ENCODE measurements at regions not wholly inside any gene's neighbourhood (a gene's known extent, or its start where the extent isn't known, plus 50 kb on each side); places are given as distances from the start of the nearest gene placed in this dataset.

DNA sequence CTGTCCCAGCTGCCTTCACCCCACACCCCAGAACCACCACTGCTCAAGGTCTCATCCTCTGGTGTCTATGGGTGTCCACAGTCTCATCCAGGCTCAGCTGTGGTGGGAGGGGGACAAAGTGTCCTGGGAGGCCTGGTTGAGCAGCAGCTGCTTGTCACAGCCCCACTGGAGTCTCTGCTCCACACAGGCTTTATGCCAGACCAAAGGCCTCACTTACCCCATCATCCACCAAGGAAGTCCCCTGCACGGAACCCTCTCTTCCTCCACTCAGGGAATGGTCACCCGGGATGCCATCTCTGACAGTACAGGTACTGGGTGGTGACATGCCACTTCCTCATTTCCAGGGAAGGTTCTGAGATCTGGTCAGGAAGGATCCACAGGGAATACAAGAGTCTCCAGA lies 925.4 kb upstream of the ZNF722 start:
- TF ChIP-seq, protein P1, sequence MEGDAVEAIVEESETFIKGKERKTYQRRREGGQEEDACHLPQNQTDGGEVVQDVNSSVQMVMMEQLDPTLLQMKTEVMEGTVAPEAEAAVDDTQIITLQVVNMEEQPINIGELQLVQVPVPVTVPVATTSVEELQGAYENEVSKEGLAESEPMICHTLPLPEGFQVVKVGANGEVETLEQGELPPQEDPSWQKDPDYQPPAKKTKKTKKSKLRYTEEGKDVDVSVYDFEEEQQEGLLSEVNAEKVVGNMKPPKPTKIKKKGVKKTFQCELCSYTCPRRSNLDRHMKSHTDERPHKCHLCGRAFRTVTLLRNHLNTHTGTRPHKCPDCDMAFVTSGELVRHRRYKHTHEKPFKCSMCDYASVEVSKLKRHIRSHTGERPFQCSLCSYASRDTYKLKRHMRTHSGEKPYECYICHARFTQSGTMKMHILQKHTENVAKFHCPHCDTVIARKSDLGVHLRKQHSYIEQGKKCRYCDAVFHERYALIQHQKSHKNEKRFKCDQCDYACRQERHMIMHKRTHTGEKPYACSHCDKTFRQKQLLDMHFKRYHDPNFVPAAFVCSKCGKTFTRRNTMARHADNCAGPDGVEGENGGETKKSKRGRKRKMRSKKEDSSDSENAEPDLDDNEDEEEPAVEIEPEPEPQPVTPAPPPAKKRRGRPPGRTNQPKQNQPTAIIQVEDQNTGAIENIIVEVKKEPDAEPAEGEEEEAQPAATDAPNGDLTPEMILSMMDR (conservative IDR thresholded peaks at IDR 0.05; ENCODE audit: low read length): no peak
- no peak for TF ChIP-seq EZH2phosphoT487 (IDR thresholded peaks at IDR 0.05; ENCODE audit: borderline replicate concordance, low read depth, low read length)

DNA sequence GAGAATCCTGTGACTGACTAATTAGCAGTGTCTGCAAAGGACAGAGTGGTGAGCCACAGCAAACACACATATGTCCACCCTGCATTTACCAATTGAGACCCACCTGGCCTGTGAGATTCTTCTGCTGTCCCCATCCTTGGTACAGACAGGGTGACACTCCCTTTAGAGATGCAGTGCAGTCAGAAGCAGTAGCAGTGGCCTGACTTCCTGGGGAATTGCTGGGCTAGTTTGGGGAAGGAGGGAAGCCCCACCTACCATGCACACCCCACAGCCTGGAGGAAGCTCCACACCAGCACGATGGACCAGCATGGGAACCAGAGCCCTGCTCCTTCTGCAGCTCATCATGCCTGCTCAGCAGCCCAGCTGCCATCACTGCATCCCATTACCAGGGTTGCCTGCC lies 924.9 kb upstream of the ZNF722 start:
- H3K4me3 ChIP-seq (ENCODE audit: low read depth, low read length, poor library complexity, severe bottlenecking): no peak overlapping the region
- ChIA-PET POLR2A (no interaction called here), CTCF (ENCODE audit: unreplicated experiment) (no interaction called here)
- TF ChIP-seq EZH2phosphoT487 (IDR thresholded peaks at IDR 0.05; ENCODE audit: borderline replicate concordance, low read depth, low read length): no peak
- TF ChIP-seq, protein P1 (conservative IDR thresholded peaks at IDR 0.05; ENCODE audit: low read length): no peak
- intact Hi-C loops (cut with micrococcal nuclease; ENCODE audit: unreplicated experiment): no loop called here
- DNase-seq (ENCODE audit: low spot score): no peak
- H4K20me1 ChIP-seq (ENCODE audit: insufficient read depth, low read length): no peaks in the 10 kb centered on the region
- H3K9me3 ChIP-seq (ENCODE audit: low read length): no peaks in the 10 kb centered on the region
- H2AFZ ChIP-seq (ENCODE audit: low read length): no peak overlapping the region
- H3K9me2 ChIP-seq (ENCODE audit: insufficient read depth, low read length): no peaks in the 10 kb centered on the region
- H3K27ac ChIP-seq (ENCODE audit: low read depth, low read length, poor library complexity, severe bottlenecking): no peak overlapping the region
- H3K4me1 ChIP-seq (ENCODE audit: insufficient read depth, low read length, poor library complexity, severe bottlenecking): no peaks in the 10 kb centered on the region
- no peak overlapping the region for H3K4me2 ChIP-seq (ENCODE audit: low read length)
- BruUV-seq (replicated peaks): no TSS peak
- H3K36me3 ChIP-seq (ENCODE audit: insufficient read depth, low read length): no peaks in the 10 kb centered on the region
- H3K79me2 ChIP-seq (ENCODE audit: insufficient read depth, low read depth, low read length): no peaks in the 10 kb centered on the region

More for the DNA sequence above, 925.4 kb upstream of the ZNF722 start:
- no peaks in the 10 kb centered on the region for H3K36me3 ChIP-seq (ENCODE audit: insufficient read depth, low read length)
- ChIA-PET POLR2A (no interaction called here), CTCF (ENCODE audit: unreplicated experiment) (no interaction called here)
- no peaks in the 10 kb centered on the region for H3K9me2 ChIP-seq (ENCODE audit: insufficient read depth, low read length)
- no peaks in the 10 kb centered on the region for H4K20me1 ChIP-seq (ENCODE audit: insufficient read depth, low read length)
- H3K9me3 ChIP-seq (ENCODE audit: low read length): no peaks in the 10 kb centered on the region
- no TSS peak for BruUV-seq (replicated peaks)
- no peak overlapping the region for H3K27ac ChIP-seq (ENCODE audit: low read depth, low read length, poor library complexity, severe bottlenecking)
- intact Hi-C loops (cut with micrococcal nuclease; ENCODE audit: unreplicated experiment): no loop called here
- no peaks in the 10 kb centered on the region for H3K79me2 ChIP-seq (ENCODE audit: insufficient read depth, low read depth, low read length)
- H3K4me3 ChIP-seq (ENCODE audit: low read depth, low read length, poor library complexity, severe bottlenecking): no peak overlapping the region
- no peaks in the 10 kb centered on the region for H3K4me1 ChIP-seq (ENCODE audit: insufficient read depth, low read length, poor library complexity, severe bottlenecking)
- no peak overlapping the region for H2AFZ ChIP-seq (ENCODE audit: low read length)
- no peak overlapping the region for H3K4me2 ChIP-seq (ENCODE audit: low read length)
- no peak for DNase-seq (ENCODE audit: low spot score)

DNA sequence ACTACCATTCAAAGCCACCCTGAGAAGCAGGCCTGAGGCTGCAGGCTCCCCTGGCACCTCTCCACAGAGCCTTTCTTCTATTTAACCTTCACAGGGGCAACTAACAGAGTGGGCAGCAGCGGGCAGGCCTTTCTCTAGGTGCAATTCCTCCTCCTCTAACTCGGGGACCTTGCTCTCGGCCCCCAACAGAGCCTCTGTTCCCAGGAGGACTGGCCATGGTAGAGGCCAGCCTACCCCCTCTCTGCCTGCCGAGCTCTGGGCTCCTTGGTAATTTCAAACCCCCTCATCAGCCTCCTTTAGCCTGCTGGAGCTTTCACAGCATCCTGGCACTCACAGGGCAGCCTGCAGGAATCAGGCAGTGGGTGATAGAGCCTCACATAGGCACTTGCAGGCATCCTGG lies 920.8 kb upstream of the ZNF722 start:
- no peak for DNase-seq (ENCODE audit: low spot score)
- Histone ChIP-seq H3K9me3 (ENCODE audit: low read length) (no peaks in the 10 kb centered on the region), H3K4me3 (ENCODE audit: low read depth, low read length, poor library complexity, severe bottlenecking) (no peak overlapping the region), H3K36me3 (ENCODE audit: insufficient read depth, low read length) (no peaks in the 10 kb centered on the region), H3K27ac (ENCODE audit: low read depth, low read length, poor library complexity, severe bottlenecking) (no peak overlapping the region), H3K9me2 (ENCODE audit: insufficient read depth, low read length) (no peaks in the 10 kb centered on the region), H3K4me1 (ENCODE audit: insufficient read depth, low read length, poor library complexity, severe bottlenecking) (no peaks in the 10 kb centered on the region), H3K4me2 (ENCODE audit: low read length) (no peak overlapping the region), H3K79me2 (ENCODE audit: insufficient read depth, low read depth, low read length) (no peaks in the 10 kb centered on the region), H4K20me1 (ENCODE audit: insufficient read depth, low read length) (no peaks in the 10 kb centered on the region), H2AFZ (ENCODE audit: low read length) (no peak overlapping the region)
- ChIA-PET CTCF (ENCODE audit: unreplicated experiment) (no interaction called here), POLR2A (no interaction called here)
- intact Hi-C loops (cut with micrococcal nuclease; ENCODE audit: unreplicated experiment): no loop called here
- no TSS peak for BruUV-seq (replicated peaks)
- no peak for TF ChIP-seq EZH2phosphoT487 (IDR thresholded peaks at IDR 0.05; ENCODE audit: borderline replicate concordance, low read depth, low read length)
- TF ChIP-seq, protein P1 (conservative IDR thresholded peaks at IDR 0.05; ENCODE audit: low read length): no peak
